Neural crest cell (in vitro differentiated cells): ENCODE measurements at regions not wholly inside any gene's neighbourhood (a gene's known extent, or its start where the extent isn't known, plus 50 kb on each side); places are given as distances from the start of the nearest gene placed in this dataset.

ENCODE experiments used
- DNase-seq: peaks from one replicate; pipeline ENCODE4 v3.0.0; 2021; ENCODE audit warnings: low read depth, mixed read lengths, low spot score
- H3K27ac Mint-ChIP-seq: one replicate; pipeline ENCODE4 v1.8.0; 2021; ENCODE audit warnings: mild to moderate bottlenecking, mixed read lengths; ENCODE audit not compliant: unreplicated experiment
- H3K27me3 Mint-ChIP-seq: 2 replicates; pipeline ENCODE4 v1.8.0; 2021; ENCODE audit warnings: low read depth, mild to moderate bottlenecking, mixed read lengths
- H3K36me3 Mint-ChIP-seq: 2 replicates; pipeline ENCODE4 v1.8.0; 2021; ENCODE audit warnings: low read depth, mild to moderate bottlenecking, mixed read lengths
- H3K4me1 Mint-ChIP-seq: 2 replicates; pipeline ENCODE4 v1.8.0; 2021; ENCODE audit warnings: mixed read lengths
- H3K4me3 Mint-ChIP-seq: one replicate; pipeline ENCODE4 v1.8.0; 2021; ENCODE audit warnings: mild to moderate bottlenecking, mixed read lengths
- H3K9me3 Mint-ChIP-seq: 2 replicates; pipeline ENCODE4 v1.8.0; 2021; ENCODE audit warnings: mixed read lengths
- CTCF ChIP-seq: fragments of 200-600 bp; sonication (generic); conservative IDR thresholded peaks from 2 replicates; pipeline ENCODE4 v1.5.0; 2021; ENCODE audit warnings: antibody characterized with exemption, mild to moderate bottlenecking

- no peaks in the 10 kb centered on the region for H3K4me1 Mint-ChIP-seq
- H3K36me3 Mint-ChIP-seq = no peaks in the 10 kb centered on the region
- no peak overlapping the region for H3K4me3 Mint-ChIP-seq
- peaks cover 4% of the 10 kb centered on the region for H3K9me3 Mint-ChIP-seq
- H3K27ac Mint-ChIP-seq = no peak overlapping the region
- DNase-seq = no peak
- TF ChIP-seq CTCF = no peak
- H3K27me3 Mint-ChIP-seq = no peaks in the 10 kb centered on the region
Observed at GRCh38 chr17:53496356-53496755, 326.4 kb upstream of the KIF2B start.

DNA sequence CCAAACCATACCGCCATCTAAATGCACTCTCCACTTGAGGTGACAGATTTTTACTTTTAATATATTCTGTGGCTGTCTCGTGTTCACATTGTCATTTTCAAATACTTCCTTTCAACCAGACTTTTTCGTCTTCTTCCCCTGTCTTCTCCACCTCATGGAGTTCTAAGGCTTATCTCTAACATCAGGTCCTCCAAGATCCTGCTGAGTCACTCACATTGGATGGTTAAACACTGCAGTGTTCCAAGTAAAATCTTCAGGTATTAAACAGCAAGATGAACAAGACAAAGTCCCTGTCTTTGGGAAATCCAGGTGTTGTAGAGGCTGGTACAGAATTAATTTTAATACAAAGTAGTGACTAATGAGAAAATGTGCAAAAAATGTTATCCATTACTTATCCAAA lies 330.2 kb upstream of the KIF2B start:
- no peaks in the 10 kb centered on the region for H3K36me3 Mint-ChIP-seq
- H3K4me1 Mint-ChIP-seq = no peaks in the 10 kb centered on the region
- H3K27me3 Mint-ChIP-seq = no peaks in the 10 kb centered on the region
- H3K9me3 Mint-ChIP-seq = no peaks in the 10 kb centered on the region
- no peak overlapping the region for H3K4me3 Mint-ChIP-seq
- no peak overlapping the region for H3K27ac Mint-ChIP-seq
- DNase-seq = no peak
- no peak for TF ChIP-seq CTCF

DNA sequence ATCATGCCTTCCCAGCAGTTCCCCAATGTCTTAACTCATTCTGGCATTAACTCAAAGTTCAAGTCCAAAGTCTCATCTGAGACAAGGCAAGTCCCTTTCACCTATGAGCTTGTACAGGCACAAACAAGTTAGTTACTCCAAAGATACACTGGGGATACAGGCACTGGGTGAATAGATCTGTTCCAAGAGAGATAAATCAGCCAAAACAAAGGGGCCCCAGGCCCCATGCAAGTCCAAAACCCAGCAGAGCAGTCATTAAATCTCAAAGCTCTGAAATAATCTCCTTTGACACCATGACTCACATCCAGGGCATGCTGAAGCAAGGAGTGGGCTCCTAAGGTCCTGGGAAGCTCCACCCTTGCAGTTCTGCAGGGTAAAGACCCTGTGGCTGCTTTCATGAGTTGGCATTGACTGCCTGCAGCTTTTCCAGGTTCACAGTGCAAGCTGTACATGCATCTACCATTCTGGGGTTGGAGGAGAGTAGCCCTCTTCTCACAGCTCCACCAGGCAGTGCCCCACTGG lies 332.2 kb upstream of the KIF2B start:
- no peaks in the 10 kb centered on the region for H3K27me3 Mint-ChIP-seq
- H3K9me3 Mint-ChIP-seq = no peaks in the 10 kb centered on the region
- H3K4me1 Mint-ChIP-seq = no peaks in the 10 kb centered on the region
- H3K27ac Mint-ChIP-seq = no peak overlapping the region
- no peak for TF ChIP-seq CTCF
- no peak overlapping the region for H3K4me3 Mint-ChIP-seq
- H3K36me3 Mint-ChIP-seq = no peaks in the 10 kb centered on the region
- no peak for DNase-seq

GRCh38 chr17:53483704-53484103 lies 339.0 kb upstream of the KIF2B start:
- no peaks in the 10 kb centered on the region for H3K36me3 Mint-ChIP-seq
- TF ChIP-seq CTCF = no peak
- DNase-seq = no peak
- H3K4me3 Mint-ChIP-seq = no peak overlapping the region
- H3K27ac Mint-ChIP-seq = no peak overlapping the region
- no peaks in the 10 kb centered on the region for H3K27me3 Mint-ChIP-seq
- H3K4me1 Mint-ChIP-seq = no peaks in the 10 kb centered on the region
- H3K9me3 Mint-ChIP-seq = peaks cover 12% of the 10 kb centered on the region

GRCh38 chr17:53475002-53475401 lies 347.7 kb upstream of the KIF2B start:
- peaks cover 5% of the 10 kb centered on the region for H3K9me3 Mint-ChIP-seq

More at GRCh38 chr17:53475002-53475401, 347.7 kb upstream of the KIF2B start:
- no peak for DNase-seq
- no peak for TF ChIP-seq CTCF
- Mint-ChIP-seq H3K27me3 (no peaks in the 10 kb centered on the region), H3K4me3 (no peak overlapping the region), H3K27ac (no peak overlapping the region), H3K4me1 (no peaks in the 10 kb centered on the region), H3K36me3 (no peaks in the 10 kb centered on the region)
